NOMO-1 treated with dmso at 0.1 percent for 144 hours (cell line): ENCODE measurements at regions not wholly inside any gene's neighbourhood (a gene's known extent, or its start where the extent isn't known, plus 50 kb on each side); places are given as distances from the start of the nearest gene placed in this dataset.
"Not testable (repeated sequence)": the region's sequence is repeated elsewhere in the genome, so short reads cannot be mapped to it uniquely, and the experiment has no call there.

Experiments
- DNase-seq: peaks from one replicate; lab custom pipeline; 2025; ENCODE audit not compliant: unreplicated experiment; lab: John Stamatoyannopoulos, UW

DNA sequence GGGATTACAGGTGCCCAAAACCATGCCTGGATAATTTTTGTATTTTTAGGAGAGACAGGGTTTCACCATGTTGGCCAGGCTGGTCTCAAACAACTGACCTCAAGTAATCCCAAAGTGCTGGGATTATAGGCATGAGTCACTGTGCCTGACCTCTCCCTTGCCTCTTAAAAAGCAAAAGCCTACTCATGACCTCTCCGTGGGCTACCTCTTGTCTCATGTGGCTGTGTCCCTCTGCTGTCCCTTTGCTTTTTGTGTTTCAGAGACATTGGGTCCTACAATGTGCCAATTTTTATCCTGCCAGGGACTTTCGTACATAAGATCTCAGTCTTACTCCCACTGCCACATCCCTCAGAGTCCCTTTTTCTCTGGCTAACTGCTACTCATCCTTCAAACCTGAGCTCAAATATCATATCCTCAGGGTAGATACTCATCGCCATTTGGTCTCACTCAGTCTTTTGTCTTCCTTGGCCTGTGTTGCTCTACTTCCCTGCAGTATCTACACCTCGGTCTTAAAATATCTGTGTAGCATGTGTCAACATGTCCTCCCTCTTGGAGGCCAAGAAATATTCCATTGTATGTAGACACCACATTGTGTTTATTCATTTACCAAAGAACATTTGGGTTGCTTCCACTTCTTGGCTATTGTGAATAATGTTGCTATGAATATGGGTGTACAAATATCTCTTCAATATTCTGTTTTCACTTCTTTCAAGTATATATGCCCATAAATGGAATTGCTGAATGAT is 465.0 kb upstream of the KLF6 start:
- no peak for DNase-seq

- no peak for DNase-seq
Measured at GRCh38 chr10:4247379-4247778, 462.4 kb upstream of the KLF6 start.

DNA sequence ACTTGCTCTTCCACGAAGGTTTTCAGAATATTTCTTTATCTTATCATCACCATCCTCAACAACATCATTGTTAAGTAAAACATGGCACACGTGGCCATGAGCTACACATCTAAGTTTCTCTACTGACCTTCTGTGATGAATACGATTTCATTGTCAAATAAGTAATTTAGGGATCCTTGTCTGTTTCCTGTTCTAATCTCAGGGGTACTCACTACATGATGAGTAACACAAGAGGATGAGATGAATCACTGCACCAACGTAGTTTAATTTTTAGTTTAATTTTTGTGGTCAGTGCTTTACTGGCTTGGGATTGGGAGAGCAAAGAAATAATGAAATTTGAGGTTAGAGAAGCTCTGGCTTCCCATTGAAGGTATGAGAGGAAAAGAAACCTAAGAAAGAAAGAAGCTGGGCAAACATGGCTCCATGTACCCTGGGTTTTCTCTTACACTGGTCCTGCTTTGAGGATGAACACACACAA is 461.9 kb upstream of the KLF6 start:
- no peak for DNase-seq

GRCh38 chr10:4243651-4244050 is 458.6 kb upstream of the KLF6 start:
- no peak for DNase-seq

DNA sequence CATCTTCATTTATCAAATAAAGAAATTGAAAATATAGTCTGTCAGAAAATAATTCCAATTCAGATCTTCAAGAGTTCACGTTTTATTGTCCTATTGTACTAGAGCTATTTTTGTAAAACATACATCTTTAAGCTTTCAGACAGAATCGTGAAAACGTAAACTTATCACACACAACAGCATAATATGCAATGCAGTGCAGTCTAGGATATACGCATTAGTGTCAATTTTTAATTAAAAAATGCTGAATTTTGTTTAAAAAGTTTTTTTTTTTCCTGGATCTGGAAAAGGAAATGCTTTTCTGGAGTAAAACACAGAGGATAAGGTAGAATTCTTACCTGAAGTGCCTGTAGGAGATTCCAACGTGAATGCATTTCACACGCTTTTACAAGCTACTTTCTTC is 458.2 kb upstream of the KLF6 start:
- DNase-seq, result no peak

DNA sequence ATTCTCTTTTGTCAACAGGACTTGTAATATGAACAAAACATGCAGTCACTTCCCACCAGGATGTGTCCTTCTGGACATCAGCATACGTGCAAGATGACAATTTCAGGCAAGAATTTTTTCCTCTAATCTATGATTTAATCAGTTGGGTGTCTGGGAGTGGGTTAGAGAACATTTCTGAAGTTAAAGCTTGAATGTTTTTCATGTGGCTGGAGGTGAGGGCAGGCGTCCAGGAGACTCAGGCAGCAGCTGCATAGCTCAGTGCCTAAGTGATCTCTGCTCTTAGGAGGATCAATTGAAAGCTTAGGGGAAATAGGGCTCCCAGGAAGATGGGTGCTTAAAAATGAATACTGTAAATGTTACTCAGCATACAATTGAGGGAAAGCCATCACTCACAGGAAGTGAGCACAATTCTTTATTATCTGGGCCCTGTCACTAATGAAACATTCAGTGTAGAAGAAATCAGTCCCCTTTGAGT is 457.6 kb upstream of the KLF6 start:
- no peak for DNase-seq

DNA sequence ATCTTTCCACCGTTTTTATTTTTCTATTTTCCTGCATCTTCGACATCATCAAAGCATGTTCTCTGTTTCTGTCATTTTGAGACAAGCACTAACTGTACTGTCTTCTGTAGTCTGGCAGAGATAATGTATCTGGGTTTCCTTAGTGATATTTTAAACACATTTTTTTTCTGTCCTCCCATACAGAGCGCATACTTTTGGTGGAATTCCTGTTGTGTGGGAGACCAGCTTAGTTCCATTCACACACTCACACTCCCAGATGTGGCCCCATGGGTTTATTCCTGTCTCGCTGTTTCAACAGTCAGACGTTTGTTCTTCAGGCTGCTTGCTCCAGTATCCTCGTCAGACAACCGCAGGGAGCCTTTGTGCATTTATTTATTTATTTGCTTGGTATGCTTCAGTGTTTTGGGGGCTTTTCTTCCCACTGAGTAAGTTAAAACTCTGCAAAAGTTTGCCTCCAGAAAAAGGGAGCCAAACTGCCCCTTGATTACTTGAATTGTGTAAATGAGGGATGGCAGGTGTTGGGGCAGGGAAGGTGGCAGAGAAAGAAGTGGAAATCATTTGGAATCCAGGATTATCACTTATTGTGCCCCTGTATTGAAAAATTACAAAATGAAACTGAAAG is 456.8 kb upstream of the KLF6 start:
- no peak for DNase-seq

- no peak for DNase-seq
Measured at GRCh38 chr10:4240608-4241197, 455.7 kb upstream of the KLF6 start.

DNA sequence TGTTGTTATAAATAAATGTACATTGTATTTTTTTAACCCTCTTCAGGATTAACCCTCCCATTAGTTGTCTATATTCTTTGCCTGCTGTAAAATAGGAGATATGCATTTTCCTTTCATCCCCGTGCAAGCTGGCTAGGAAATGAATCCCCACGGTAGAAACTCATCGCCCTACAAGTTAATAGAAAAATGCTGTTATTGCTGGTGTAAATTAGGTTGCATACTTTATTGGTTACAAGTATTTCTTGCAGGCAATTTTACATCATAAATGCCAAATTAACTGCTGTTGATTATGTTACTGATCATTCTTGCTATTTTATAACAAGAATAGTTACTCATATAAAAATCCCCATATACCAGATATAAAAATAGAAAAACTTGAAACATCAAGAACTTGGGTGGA is 454.2 kb upstream of the KLF6 start:
- no peak for DNase-seq

DNA sequence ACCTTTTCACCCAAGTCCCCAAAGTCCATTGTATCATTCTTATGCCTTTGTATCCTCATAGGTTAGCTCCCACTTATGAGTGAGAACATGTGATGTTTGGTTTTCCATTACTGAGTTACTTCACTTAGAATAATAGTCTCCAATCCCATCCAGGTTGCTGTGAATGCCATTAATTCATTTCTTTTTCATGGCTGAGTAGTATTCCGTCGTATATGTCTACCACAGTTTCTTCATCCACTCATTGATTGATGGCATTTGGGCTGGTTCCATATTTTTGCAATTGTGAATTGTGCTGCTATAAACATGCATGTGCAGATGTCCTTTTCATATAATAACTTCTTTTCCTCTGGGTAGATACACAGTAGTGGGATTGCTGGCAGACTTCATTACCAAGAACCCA is 451.9 kb upstream of the KLF6 start:
- not testable (repeated sequence) for DNase-seq

- DNase-seq, result peak; percentile 73
Measured at GRCh38 chr10:4234661-4235060, 449.7 kb upstream of the KLF6 start.

- no peak for DNase-seq
Measured at GRCh38 chr10:4231439-4231838, 446.4 kb upstream of the KLF6 start.

GRCh38 chr10:4230036-4230435 is 445.0 kb upstream of the KLF6 start:
- DNase-seq, result no peak

- DNase-seq, result no peak
Measured at GRCh38 chr10:4229106-4229505, 444.1 kb upstream of the KLF6 start.

- DNase-seq, result no peak
Measured at GRCh38 chr10:4227586-4227985, 442.6 kb upstream of the KLF6 start.

- no peak for DNase-seq
Measured at GRCh38 chr10:4226941-4227540, 442.0 kb upstream of the KLF6 start.

GRCh38 chr10:4224178-4224577 is 439.2 kb upstream of the KLF6 start:
- no peak for DNase-seq

- not testable (repeated sequence) for DNase-seq
Measured at GRCh38 chr10:4221310-4221709, 436.3 kb upstream of the KLF6 start.

DNA sequence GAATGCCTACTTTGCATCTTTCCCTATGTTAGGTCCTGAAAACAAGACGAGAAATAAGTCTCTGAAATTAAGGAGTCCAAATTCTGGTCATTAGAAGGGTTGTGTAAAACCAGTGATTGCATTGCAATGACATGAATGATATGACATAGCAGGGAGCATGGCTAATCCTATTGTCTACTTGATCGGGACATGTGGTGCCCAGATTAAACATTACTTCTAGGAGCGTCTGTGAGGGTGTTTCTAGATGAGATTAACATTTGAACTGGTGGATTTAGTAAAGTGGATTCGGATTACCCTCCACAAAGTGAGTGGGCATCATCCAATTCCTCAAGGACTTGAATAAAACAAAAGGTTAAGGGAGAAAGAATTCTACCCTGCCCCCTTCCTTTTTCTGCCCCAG is 434.9 kb upstream of the KLF6 start:
- DNase-seq, result no peak

- DNase-seq, result no peak
Measured at GRCh38 chr10:4217653-4218052, 432.6 kb upstream of the KLF6 start.

- DNase-seq, result no peak
Measured at GRCh38 chr10:4217187-4217586, 432.2 kb upstream of the KLF6 start.

GRCh38 chr10:4216726-4217125 is 431.7 kb upstream of the KLF6 start:
- no peak for DNase-seq
